SK-N-SH (cell line): ENCODE measurements at regions not wholly inside any gene's neighbourhood (a gene's known extent, or its start where the extent isn't known, plus 50 kb on each side); places are given as distances from the start of the nearest gene placed in this dataset.

Source experiments
- CTCF ChIA-PET: fragments of 300-600, 350-600 bp; formaldehyde crosslinking; extraction: SDS; loops from one replicate; lab custom pipeline; 2021; lab: Yijun Ruan, JAX
- POLR2A ChIA-PET: fragments of 350-600 bp; sonication (Branson Sonifier 250); formaldehyde crosslinking; extraction: SDS; loops from one replicate; lab custom pipeline; 2020; ENCODE audit warnings: antibody characterized with exemption, inconsistent platforms; lab: Yijun Ruan, JAX
- DNase-seq: peaks from one replicate; pipeline ENCODE4 v3.0.0; 2012
- H2AFZ ChIP-seq: fragments of 200-600 bp; sonication (generic); 2 replicates; pipeline ENCODE4 v1.8.1; 2016; ENCODE audit warnings: antibody characterized with exemption, mild to moderate bottlenecking, low read depth
- H3F3A ChIP-seq: fragments of 200-600 bp; sonication (generic); replicated peaks from 2 replicates; pipeline ENCODE3; 2016; ENCODE audit warnings: antibody characterized with exemption, mild to moderate bottlenecking; ENCODE audit not compliant: insufficient read depth
- H3K27ac ChIP-seq, 2 experiments: fragments of 200-500 bp in 1 of 2; fragments of 200-600 bp in 1 of 2; sonication (Bioruptor generic) in 1 of 2; sonication (generic), shearing (Covaris generic) in 1 of 2; 2 replicates each; pipeline versions ENCODE4 v1.5.1 to v1.6.1; 2014 to 2016; ENCODE audit warnings: low read depth in 2 of 2, inconsistent platforms in 1 of 2, low read length in 1 of 2, mild to moderate bottlenecking in 1 of 2, mixed read lengths in 1 of 2
- H3K27me3 ChIP-seq: fragments of 200-600 bp; sonication (generic), shearing (Covaris generic); 2 replicates; pipeline ENCODE4 v1.6.1; 2016; ENCODE audit warnings: mixed run types; ENCODE audit not compliant: insufficient read depth
- H3K36me3 ChIP-seq, 2 experiments: fragments of 200-500 bp in 1 of 2; fragments of 200-600 bp in 1 of 2; sonication (Bioruptor generic) in 1 of 2; sonication (generic) in 1 of 2; replicated peaks in 1 of 2; 2 replicates each; pipeline versions ENCODE3 to v1.5.1; 2014 to 2016; ENCODE audit warnings: low read length in 1 of 2, mild to moderate bottlenecking in 1 of 2; ENCODE audit not compliant: insufficient read depth in 2 of 2, control insufficient read depth in 1 of 2
- H3K4me1 ChIP-seq, 2 experiments: fragments of 200-500 bp in 1 of 2; fragments of 200-600 bp in 1 of 2; sonication (Bioruptor generic) in 1 of 2; sonication (generic), shearing (Covaris generic) in 1 of 2; 2 replicates each; pipeline versions ENCODE4 v1.5.1 to v1.6.1; 2014 to 2016; ENCODE audit warnings: low read depth in 1 of 2, low read length in 1 of 2, mixed run types in 1 of 2; ENCODE audit not compliant: insufficient read depth in 2 of 2, control insufficient read depth in 1 of 2
- H3K4me2 ChIP-seq: fragments of 200-600 bp; sonication (generic), shearing (Covaris generic); 2 replicates; pipeline ENCODE4 v1.6.1; 2017; ENCODE audit warnings: mixed run types
- H3K4me3 ChIP-seq, 2 experiments: fragments of 200-500 bp in 1 of 2; fragments of 200-600 bp in 1 of 2; sonication (Bioruptor generic) in 1 of 2; sonication (generic), shearing (Covaris generic) in 1 of 2; 2 replicates each; pipeline versions ENCODE4 v1.5.1 to v1.8.1; 2014 to 2016; ENCODE audit warnings: low read depth in 2 of 2, inconsistent platforms in 1 of 2, low read length in 1 of 2, mild to moderate bottlenecking in 1 of 2, mixed read lengths in 1 of 2, moderate library complexity in 1 of 2
- H3K79me2 ChIP-seq: fragments of 200-600 bp; sonication (generic); 2 replicates; pipeline ENCODE4 v1.8.1; 2017; ENCODE audit warnings: mild to moderate bottlenecking; ENCODE audit not compliant: insufficient read depth
- H3K9ac ChIP-seq: fragments of 200-600 bp; sonication (generic); 2 replicates; pipeline ENCODE4 v1.6.1; 2017; ENCODE audit warnings: mixed run types
- H3K9me2 ChIP-seq: fragments of 200-600 bp; sonication (generic); 2 replicates; pipeline ENCODE4 v1.6.1; 2017; ENCODE audit warnings: mixed run types
- H3K9me3 ChIP-seq: fragments of 200-600 bp; sonication (generic); 2 replicates; pipeline ENCODE4 v1.6.1; 2017; ENCODE audit warnings: mixed run types, mild to moderate bottlenecking, moderate library complexity
- H4K20me1 ChIP-seq: fragments of 200-600 bp; sonication (generic); 2 replicates; pipeline ENCODE4 v1.6.1; 2017; ENCODE audit warnings: mild to moderate bottlenecking, mixed run types; ENCODE audit not compliant: insufficient read depth
- CHD2 ChIP-seq: fragments of 150-350 bp; IDR thresholded peaks from 2 replicates; pipeline ENCODE4 v1.6.1; 2018; ENCODE audit warnings: low read length; ENCODE audit not compliant: partially characterized antibody
- ELF1 ChIP-seq: IDR thresholded peaks from 2 replicates; pipeline ENCODE4 v1.4.0; 2012
- EP300 ChIP-seq, 2 experiments: IDR thresholded peaks; 2 replicates each; pipeline versions ENCODE4 v1.4.0 to v1.6.1; 2012; ENCODE audit warnings: borderline replicate concordance in 1 of 2, low read depth in 1 of 2, low read length in 1 of 2
- EZH2phosphoT487 ChIP-seq: fragments of 200-600 bp; sonication (generic); IDR thresholded peaks from 2 replicates; pipeline ENCODE4 v1.6.1; 2017; ENCODE audit warnings: low read depth, mixed run types, mild to moderate bottlenecking, antibody characterized with exemption, moderate library complexity, borderline replicate concordance
- FOSL2 ChIP-seq: IDR thresholded peaks from 2 replicates; pipeline ENCODE4 v1.4.0; 2012; ENCODE audit warnings: low read depth, mild to moderate bottlenecking, moderate library complexity, borderline replicate concordance
- FOXJ3 ChIP-seq: sonication (generic); formaldehyde crosslinking; IDR thresholded peaks from 2 replicates; pipeline ENCODE4 v1.5.1; 2020; ENCODE audit warnings: mild to moderate bottlenecking, missing genetic modification reagents
- GATA2 ChIP-seq: sonication (generic); formaldehyde crosslinking; IDR thresholded peaks from 2 replicates; pipeline ENCODE4 v1.5.0; 2020; ENCODE audit warnings: mild to moderate bottlenecking, missing genetic modification reagents
- JUND ChIP-seq: IDR thresholded peaks from 2 replicates; pipeline ENCODE4 v1.4.0; 2012
- MAX ChIP-seq: IDR thresholded peaks from 2 replicates; pipeline ENCODE4 v1.4.0; 2012; ENCODE audit warnings: low read depth
- MXI1 ChIP-seq: IDR thresholded peaks from 2 replicates; pipeline ENCODE4 v1.6.1; 2012; ENCODE audit warnings: mild to moderate bottlenecking, low read depth, low read length, improper control_type of control experiment
- RCOR1 ChIP-seq: fragments of 150-350 bp; IDR thresholded peaks from 2 replicates; pipeline ENCODE4 v1.6.1; 2017; ENCODE audit warnings: antibody characterized with exemption, low read length
- REST ChIP-seq: IDR thresholded peaks from 2 replicates; pipeline ENCODE4 v1.6.1; 2012; ENCODE audit warnings: mild to moderate bottlenecking, low read depth, low read length, moderate library complexity
- RXRA ChIP-seq: IDR thresholded peaks from 2 replicates; pipeline ENCODE4 v1.4.0; 2012; ENCODE audit warnings: low read depth, mild to moderate bottlenecking, borderline replicate concordance
- SMC3 ChIP-seq: IDR thresholded peaks from 2 replicates; pipeline ENCODE4 v1.6.1; 2012; ENCODE audit warnings: low read depth, low read length, improper control_type of control experiment
- TAF1 ChIP-seq: IDR thresholded peaks from 2 replicates; pipeline ENCODE4 v1.6.1; 2012; ENCODE audit warnings: low read depth, mild to moderate bottlenecking, low read length, moderate library complexity, borderline replicate concordance
- TCF12 ChIP-seq: IDR thresholded peaks from 2 replicates; pipeline ENCODE4 v1.4.0; 2012
- TEAD4 ChIP-seq: IDR thresholded peaks from 2 replicates; pipeline ENCODE4 v1.4.0; 2012; ENCODE audit warnings: mild to moderate bottlenecking, borderline replicate concordance; ENCODE audit not compliant: insufficient read depth
- USF2 ChIP-seq: fragments of 150-350 bp; IDR thresholded peaks from 2 replicates; pipeline ENCODE4 v1.6.1; 2017; ENCODE audit warnings: antibody characterized with exemption, low read length, low read depth, borderline replicate concordance
- WGBS: methylation state at CpG from one replicate; pipeline ENCODE4 v1.1.6; 2017; ENCODE audit warnings: low lambda C conversion rate; 5-methylcytosine and 5-hydroxymethylcytosine counted together
- TF ChIP-seq, protein P1 (sequence below): IDR thresholded peaks from 2 replicates; pipeline ENCODE4; 2012
- TF ChIP-seq, protein P2 (sequence below): fragments of 150-350 bp; IDR thresholded peaks from 2 replicates; pipeline ENCODE4 v1.6.1; 2016; ENCODE audit warnings: mild to moderate bottlenecking, low read depth, low read length

DNA sequence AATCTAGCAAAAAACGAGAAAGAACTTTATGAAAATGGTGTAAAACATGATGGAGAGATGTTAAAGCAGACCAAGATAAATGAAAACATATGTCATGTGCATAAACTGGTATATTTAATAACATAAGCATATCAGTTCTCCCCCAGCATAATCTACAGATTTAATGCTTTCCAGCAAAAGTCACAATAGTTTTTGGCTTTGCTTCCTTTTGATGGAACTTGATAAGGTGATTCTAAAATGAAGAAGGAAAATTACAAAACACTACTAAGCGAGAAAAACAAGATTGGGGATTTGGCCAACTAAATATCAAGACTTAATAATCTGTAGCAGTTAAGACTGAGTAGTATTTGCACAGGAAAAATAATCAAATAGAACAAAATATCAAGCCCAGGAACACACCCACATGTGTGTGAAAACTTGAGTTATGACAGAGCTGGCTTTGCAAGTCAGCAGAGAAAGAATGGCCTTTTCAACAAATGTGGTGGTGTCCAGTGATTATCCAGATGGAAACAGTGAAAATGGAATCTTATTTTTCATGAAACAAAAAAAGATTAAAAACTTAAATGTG, 83.7 kb upstream of the L3MBTL4 start:
- Histone ChIP-seq H3K4me2 (no peak overlapping the region), H3F3A (no peaks in the 10 kb centered on the region), H3K9ac (no peak overlapping the region), H3K9me3 (no peaks in the 10 kb centered on the region), H3K27ac (peak overlapping the region in 1 of 2 experiments; percentile 34; a peak in 1 of 4 replicates), H3K4me1 (peaks cover 0 to 7% of the 10 kb centered on the region in 2 experiments; a peak in 2 of 4 replicates), H3K79me2 (no peaks in the 10 kb centered on the region), H3K9me2 (no peaks in the 10 kb centered on the region), H3K27me3 (no peaks in the 10 kb centered on the region), H3K36me3 (no peaks in the 10 kb centered on the region), H2AFZ (no peak overlapping the region), H3K4me3 (no peak overlapping the region), H4K20me1 (no peaks in the 10 kb centered on the region)
- ChIA-PET POLR2A (no interaction called here), CTCF (interaction anchor here (1.2 kb wide), 1 partner anchor 12 kb away, joined by 3 read pairs; no protein-coding TSS in a partner anchor)
- 13% methylated on average over 2 of the region's 2 CpGs for WGBS
- peak; percentile 49 for DNase-seq
- TF ChIP-seq SMC3 (no peak), GATA2 (CRISPR knock-in tag) (peak; percentile 91), TCF12 (peak; percentile 35), FOSL2 (no peak), TAF1 (no peak), FOXJ3 (CRISPR knock-in tag) (0 out of 2 replicates have a peak, but pooled peaks have one; percentile 18), USF2 (no peak), MXI1 (peak; percentile 42; the same call in 1 of the 2 replicates), RCOR1 (peak; percentile 92), EP300 (IDR thresholded peaks at IDR 0.05; ENCODE audit: borderline replicate concordance in 1 of 2, low read depth in 1 of 2, low read length in 1 of 2) (peak in 1 of 2 experiments; percentile 74; a peak in 1 of 4 replicates), MAX (no peak), CHD2 (peak; percentile 74)
- TF ChIP-seq, protein P1, sequence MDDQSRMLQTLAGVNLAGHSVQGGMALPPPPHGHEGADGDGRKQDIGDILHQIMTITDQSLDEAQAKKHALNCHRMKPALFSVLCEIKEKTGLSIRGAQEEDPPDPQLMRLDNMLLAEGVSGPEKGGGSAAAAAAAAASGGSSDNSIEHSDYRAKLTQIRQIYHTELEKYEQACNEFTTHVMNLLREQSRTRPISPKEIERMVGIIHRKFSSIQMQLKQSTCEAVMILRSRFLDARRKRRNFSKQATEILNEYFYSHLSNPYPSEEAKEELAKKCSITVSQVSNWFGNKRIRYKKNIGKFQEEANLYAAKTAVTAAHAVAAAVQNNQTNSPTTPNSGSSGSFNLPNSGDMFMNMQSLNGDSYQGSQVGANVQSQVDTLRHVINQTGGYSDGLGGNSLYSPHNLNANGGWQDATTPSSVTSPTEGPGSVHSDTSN: no peak

- no peaks in the 10 kb centered on the region for H3K9me3 ChIP-seq
- 64% methylated on average over 5 of the region's 5 CpGs for whole genome bisulfite sequencing
- H3K4me2 ChIP-seq: no peak overlapping the region
- peaks cover 0 to 8% of the 10 kb centered on the region in 2 experiments; a peak in 1 of 4 replicates for H3K4me1 ChIP-seq
- CTCF ChIA-PET: no interaction called here
- no peak overlapping the region for H3K27ac ChIP-seq
- H3F3A ChIP-seq: no peaks in the 10 kb centered on the region
- H3K79me2 ChIP-seq: no peaks in the 10 kb centered on the region
- H3K4me3 ChIP-seq: no peak overlapping the region
- no peaks in the 10 kb centered on the region for H4K20me1 ChIP-seq
- no peaks in the 10 kb centered on the region for H3K27me3 ChIP-seq
- POLR2A ChIA-PET: no interaction called here
- H3K9ac ChIP-seq: no peak overlapping the region
- H3K36me3 ChIP-seq: no peaks in the 10 kb centered on the region
- no peaks in the 10 kb centered on the region for H3K9me2 ChIP-seq
- no peak overlapping the region for H2AFZ ChIP-seq
- no peak for DNase-seq
- TF ChIP-seq EZH2phosphoT487 (no peak), JUND (no peak), RXRA (no peak), ELF1 (no peak), TEAD4 (no peak), REST (no peak), MXI1 (no peak)
- TF ChIP-seq, protein P2, sequence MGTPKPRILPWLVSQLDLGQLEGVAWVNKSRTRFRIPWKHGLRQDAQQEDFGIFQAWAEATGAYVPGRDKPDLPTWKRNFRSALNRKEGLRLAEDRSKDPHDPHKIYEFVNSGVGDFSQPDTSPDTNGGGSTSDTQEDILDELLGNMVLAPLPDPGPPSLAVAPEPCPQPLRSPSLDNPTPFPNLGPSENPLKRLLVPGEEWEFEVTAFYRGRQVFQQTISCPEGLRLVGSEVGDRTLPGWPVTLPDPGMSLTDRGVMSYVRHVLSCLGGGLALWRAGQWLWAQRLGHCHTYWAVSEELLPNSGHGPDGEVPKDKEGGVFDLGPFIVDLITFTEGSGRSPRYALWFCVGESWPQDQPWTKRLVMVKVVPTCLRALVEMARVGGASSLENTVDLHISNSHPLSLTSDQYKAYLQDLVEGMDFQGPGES: no peak
Measured at GRCh38 chr18:6504605-6505497, 90.1 kb upstream of the L3MBTL4 start.
